ENCODE measurements at regions not wholly inside any gene's neighbourhood (a gene's known extent, or its start where the extent isn't known, plus 50 kb on each side); places are given as distances from the start of the nearest gene placed in this dataset.

GRCh38 chr2:38187541-38188011 lies 111.6 kb upstream of the CYP1B1 start:
- no peak for DNase-seq
- no peaks in the 10 kb centered on the region for H3K4me1 ChIP-seq (ENCODE audit: insufficient read depth, low read length)
- no peak overlapping the region for H3K4me2 ChIP-seq (ENCODE audit: insufficient read depth, insufficient read length, low read length)

More at GRCh38 chr2:38187541-38188011, 111.6 kb upstream of the CYP1B1 start:
- Mint-ChIP-seq H3K4me3 (no peak overlapping the region), H3K36me3 (ENCODE audit: insufficient read depth in 1 of 3, low read depth in 3 of 3) (no peaks in the 10 kb centered on the region; a peak in 1 of 7 replicates), H3K9me3 (no peaks in the 10 kb centered on the region), H3K4me1 (peaks cover 0 to 3% of the 10 kb centered on the region in 2 experiments; a peak in 3 of 4 replicates), H3K27me3 (ENCODE audit: low read depth) (no peaks in the 10 kb centered on the region; the same call in 1 of the 2 replicates), H3K27ac (no peak overlapping the region)
- H2AK5ac ChIP-seq (ENCODE audit: insufficient read length, low read length), result no peak overlapping the region
- H2AFZ ChIP-seq (ENCODE audit: low read length), result no peak overlapping the region
- no peak overlapping the region for H3K23ac ChIP-seq (ENCODE audit: insufficient read length, low read depth, low read length)
- no peak overlapping the region for H3K9ac ChIP-seq (ENCODE audit: extremely low read depth, insufficient read length, low read length)
- no CpG with 5 or more reads among the region's 5 CpGs for WGBS (ENCODE audit: extremely low coverage, insufficient read length, low lambda C conversion rate)
- no peak overlapping the region for H2BK120ac ChIP-seq (ENCODE audit: low read depth, low read length, poor library complexity, severe bottlenecking)
- no peak overlapping the region for H4K8ac ChIP-seq (replicated peaks; ENCODE audit: insufficient read length, low read depth, low read length)
- no peak overlapping the region for H2BK15ac ChIP-seq (ENCODE audit: low read depth, low read length)
- no peak overlapping the region for H3T11ph ChIP-seq (ENCODE audit: low read length)
- H2BK20ac ChIP-seq (ENCODE audit: low read depth, low read length, poor library complexity, severe bottlenecking), result no peak overlapping the region
- H3K14ac ChIP-seq (ENCODE audit: insufficient read depth, low read length), result no peak overlapping the region
- no peaks in the 10 kb centered on the region for H4K20me1 ChIP-seq (ENCODE audit: control insufficient read depth, insufficient read depth, insufficient read length)
- no peak overlapping the region for H2BK12ac ChIP-seq (ENCODE audit: insufficient read length, low read depth, low read length)
- no peak overlapping the region for H2BK5ac ChIP-seq (ENCODE audit: insufficient read length, low read length)
- TF ChIP-seq, protein P1, sequence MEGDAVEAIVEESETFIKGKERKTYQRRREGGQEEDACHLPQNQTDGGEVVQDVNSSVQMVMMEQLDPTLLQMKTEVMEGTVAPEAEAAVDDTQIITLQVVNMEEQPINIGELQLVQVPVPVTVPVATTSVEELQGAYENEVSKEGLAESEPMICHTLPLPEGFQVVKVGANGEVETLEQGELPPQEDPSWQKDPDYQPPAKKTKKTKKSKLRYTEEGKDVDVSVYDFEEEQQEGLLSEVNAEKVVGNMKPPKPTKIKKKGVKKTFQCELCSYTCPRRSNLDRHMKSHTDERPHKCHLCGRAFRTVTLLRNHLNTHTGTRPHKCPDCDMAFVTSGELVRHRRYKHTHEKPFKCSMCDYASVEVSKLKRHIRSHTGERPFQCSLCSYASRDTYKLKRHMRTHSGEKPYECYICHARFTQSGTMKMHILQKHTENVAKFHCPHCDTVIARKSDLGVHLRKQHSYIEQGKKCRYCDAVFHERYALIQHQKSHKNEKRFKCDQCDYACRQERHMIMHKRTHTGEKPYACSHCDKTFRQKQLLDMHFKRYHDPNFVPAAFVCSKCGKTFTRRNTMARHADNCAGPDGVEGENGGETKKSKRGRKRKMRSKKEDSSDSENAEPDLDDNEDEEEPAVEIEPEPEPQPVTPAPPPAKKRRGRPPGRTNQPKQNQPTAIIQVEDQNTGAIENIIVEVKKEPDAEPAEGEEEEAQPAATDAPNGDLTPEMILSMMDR (conservative IDR thresholded peaks at IDR 0.05), result no peak
- no peaks in the 10 kb centered on the region for H3K9me3 ChIP-seq (ENCODE audit: control insufficient read depth, low read depth, low read length)
- no peak overlapping the region for H3K18ac ChIP-seq (ENCODE audit: insufficient read length, low read depth, low read length)
- no peak overlapping the region for H3K4ac ChIP-seq (ENCODE audit: low read depth, low read length)
- no peaks in the 10 kb centered on the region for H3K23me2 ChIP-seq (ENCODE audit: insufficient read length, low read depth, low read length, poor library complexity, severe bottlenecking)
- no peaks in the 10 kb centered on the region for H3K27me3 ChIP-seq (ENCODE audit: insufficient read depth, low read length)
- H4K91ac ChIP-seq (ENCODE audit: insufficient read length, low read depth, low read length), result no peak overlapping the region
- no peak overlapping the region for H4K5ac ChIP-seq (ENCODE audit: insufficient read length, low read depth, low read length)
- no peaks in the 10 kb centered on the region for H3K79me1 ChIP-seq (ENCODE audit: insufficient read depth, low read depth, low read length, poor library complexity, severe bottlenecking)
- no peak overlapping the region for H3K56ac ChIP-seq (ENCODE audit: insufficient read length, low read depth, low read length)
- no peak overlapping the region for H3K27ac ChIP-seq (ENCODE audit: insufficient read length, low read depth, low read length)
- no peaks in the 10 kb centered on the region for H3K79me2 ChIP-seq (ENCODE audit: insufficient read depth, low read length)
